ENCODE measurements at regions not wholly inside any gene's neighbourhood (a gene's known extent, or its start where the extent isn't known, plus 50 kb on each side); places are given as distances from the start of the nearest gene placed in this dataset.

DNA sequence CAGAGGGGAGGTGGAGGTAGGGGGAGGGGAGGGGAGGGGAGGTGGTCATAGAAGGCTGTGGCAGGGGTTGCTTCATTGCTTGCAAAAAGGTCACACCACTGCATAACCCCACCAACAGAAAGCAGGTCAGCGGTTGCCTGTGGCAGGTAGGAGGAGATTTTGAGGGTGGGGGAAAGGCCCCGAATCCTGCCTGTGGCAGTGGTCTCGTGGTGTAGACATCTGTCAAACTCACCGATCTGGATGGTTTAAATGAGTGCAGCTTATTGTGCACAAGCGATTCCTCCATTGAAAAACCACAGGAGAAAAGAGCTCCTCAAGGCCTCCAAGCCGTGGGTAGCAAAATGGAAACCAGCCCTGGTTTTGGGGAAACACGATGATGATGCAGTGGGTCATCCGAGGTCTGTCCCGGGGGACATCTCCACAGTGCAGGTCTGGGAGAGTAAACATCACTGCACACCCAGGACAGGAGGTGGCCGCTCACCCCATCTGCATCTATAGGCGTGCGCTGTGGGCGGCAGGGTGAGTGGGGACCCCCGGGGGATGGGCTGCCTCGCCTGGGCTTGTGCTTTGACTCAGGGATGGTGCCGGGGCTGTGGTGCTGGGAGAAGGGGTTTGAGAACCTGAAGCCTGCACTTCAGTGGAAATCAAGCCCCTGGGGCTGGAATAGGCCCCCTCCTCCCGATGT is 112.3 kb downstream of the CRYAA start:
- TF ChIP-seq, protein P1, sequence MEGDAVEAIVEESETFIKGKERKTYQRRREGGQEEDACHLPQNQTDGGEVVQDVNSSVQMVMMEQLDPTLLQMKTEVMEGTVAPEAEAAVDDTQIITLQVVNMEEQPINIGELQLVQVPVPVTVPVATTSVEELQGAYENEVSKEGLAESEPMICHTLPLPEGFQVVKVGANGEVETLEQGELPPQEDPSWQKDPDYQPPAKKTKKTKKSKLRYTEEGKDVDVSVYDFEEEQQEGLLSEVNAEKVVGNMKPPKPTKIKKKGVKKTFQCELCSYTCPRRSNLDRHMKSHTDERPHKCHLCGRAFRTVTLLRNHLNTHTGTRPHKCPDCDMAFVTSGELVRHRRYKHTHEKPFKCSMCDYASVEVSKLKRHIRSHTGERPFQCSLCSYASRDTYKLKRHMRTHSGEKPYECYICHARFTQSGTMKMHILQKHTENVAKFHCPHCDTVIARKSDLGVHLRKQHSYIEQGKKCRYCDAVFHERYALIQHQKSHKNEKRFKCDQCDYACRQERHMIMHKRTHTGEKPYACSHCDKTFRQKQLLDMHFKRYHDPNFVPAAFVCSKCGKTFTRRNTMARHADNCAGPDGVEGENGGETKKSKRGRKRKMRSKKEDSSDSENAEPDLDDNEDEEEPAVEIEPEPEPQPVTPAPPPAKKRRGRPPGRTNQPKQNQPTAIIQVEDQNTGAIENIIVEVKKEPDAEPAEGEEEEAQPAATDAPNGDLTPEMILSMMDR (IDR thresholded peaks at IDR 0.05 in 4 of 5, conservative IDR thresholded peaks at IDR 0.05 in 1 of 5): no peak
- no peak for TF ChIP-seq POLR2A (IDR thresholded peaks at IDR 0.05)

Measured in gastrocnemius medialis (tissue), 4 donors.